HS-5 (cell line): ENCODE measurements at regions not wholly inside any gene's neighbourhood (a gene's known extent, or its start where the extent isn't known, plus 50 kb on each side); places are given as distances from the start of the nearest gene placed in this dataset.

Source experiments
- DNase-seq: peaks from one replicate; pipeline ENCODE4 v3.0.0-alpha.2; 2012; ENCODE audit warnings: low read depth

- no peak for DNase-seq
These were observed 152.4 kb upstream of the KCTD1 start for GRCh38 chr18:26700728-26701127.

- DNase-seq, result no peak
These were observed 151.8 kb upstream of the KCTD1 start for GRCh38 chr18:26700201-26700600.

- DNase-seq, result no peak
These were observed 149.0 kb upstream of the KCTD1 start for GRCh38 chr18:26697186-26697884.

- DNase-seq, result no peak
These were observed 148.4 kb upstream of the KCTD1 start for GRCh38 chr18:26696786-26697185.

DNA sequence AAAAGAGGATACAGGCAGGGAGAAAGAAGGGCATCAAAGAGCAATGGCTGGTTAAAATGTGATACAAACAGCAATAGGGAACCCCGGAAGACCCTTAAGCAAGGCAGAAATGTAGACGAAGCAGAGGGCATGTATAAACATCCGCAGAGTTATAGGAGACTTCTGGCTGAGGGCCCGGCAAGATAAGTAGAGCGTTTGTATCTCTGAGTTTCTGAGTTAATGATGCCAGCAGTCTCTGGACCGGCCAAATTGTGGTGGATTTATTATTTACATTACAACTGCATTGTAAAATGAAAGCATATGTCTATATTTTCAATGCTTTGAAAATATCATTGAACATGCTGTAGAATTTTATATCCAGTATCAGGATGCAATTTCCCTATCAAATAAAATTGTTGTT, 148.0 kb upstream of the KCTD1 start:
- no peak for DNase-seq

DNA sequence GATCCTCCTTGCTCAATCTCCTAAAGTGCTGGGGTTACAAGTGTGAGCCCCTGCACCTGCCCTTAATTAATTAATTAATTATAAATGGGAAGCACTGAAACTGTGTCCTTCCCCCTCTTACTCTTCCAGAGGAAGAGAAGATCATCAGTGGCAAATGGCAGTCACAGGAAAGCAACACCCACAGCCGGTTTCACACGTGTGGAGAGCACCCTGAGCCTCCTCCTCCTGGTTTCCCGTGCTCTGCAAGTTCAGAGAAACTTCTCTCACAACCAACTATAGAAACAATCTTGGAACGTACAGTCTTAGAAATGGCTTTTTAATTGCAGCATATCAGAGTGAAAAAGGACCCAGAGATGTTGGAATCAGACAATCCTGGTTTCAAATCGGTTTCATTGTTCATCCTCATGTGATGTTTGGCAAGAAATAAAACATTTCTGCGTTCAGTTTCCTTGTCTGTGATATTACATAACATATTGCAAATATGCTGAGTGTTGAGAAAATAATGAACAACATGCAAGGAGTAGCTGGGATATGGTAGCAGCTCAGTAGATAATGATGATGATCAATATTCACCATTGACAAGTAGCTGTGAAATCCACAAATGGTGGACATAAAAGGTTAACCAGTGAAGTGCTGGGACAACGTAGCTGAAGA, 141.0 kb upstream of the KCTD1 start:
- no peak for DNase-seq

GRCh38 chr18:26686532-26686931, 138.2 kb upstream of the KCTD1 start:
- no peak for DNase-seq

DNA sequence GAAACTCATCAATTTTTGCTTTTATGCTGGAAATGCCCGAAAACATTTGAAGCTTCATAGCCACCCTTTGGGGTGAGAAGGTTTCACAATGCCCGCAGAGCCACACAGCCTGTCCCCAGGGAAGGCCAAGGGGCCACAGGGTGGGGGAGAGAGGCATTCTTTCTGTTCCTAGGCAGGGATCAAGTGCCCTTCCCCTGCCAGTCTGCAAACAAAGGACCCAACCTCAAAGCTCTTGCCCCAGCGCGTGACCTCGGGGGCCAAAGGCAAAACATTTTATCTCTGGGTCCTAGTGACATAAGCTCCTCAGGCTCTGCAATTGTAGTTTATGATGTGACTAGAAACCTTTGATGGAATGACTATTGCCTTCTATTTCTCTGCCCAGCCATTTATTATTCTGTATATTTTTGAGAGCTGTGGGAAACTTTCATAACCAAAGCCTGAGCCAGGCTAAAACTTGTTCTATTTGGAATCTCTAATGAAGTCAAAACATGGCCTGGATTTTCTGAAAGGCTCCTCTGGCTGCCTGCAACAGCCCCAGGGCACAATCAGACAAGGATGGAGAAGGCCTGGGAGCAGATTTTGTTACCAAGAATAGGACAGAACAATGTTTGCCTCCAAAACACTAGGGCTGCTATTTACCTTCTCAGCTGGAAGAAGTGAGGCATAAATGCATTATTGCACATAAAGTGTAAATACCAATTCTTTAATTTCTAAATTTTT, 137.2 kb upstream of the KCTD1 start:
- no peak for DNase-seq

DNA sequence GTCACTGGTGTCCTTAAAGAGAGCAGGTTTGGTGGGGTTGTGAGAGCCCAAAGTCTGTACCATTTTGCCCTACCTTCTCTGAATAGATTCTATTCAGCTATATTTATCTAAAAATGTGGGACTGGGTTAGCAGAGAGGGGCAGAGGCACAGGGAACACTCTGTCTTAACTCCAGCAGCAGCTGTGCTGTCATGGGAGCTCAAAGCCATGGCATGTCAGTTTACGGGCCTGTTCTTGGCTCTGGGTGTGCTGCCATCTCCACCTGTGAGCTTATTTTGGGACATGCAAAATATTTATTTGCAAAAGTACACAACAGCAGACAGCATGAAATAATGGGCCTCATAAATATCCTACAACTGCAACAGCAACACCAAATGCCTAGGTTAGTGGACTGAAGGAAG, 129.6 kb upstream of the KCTD1 start:
- no peak for DNase-seq

GRCh38 chr18:26667046-26667445, 118.7 kb upstream of the KCTD1 start:
- DNase-seq, result no peak

- no peak for DNase-seq
These were observed 114.6 kb upstream of the KCTD1 start for GRCh38 chr18:26662996-26663395.

GRCh38 chr18:26657631-26658581, 109.6 kb upstream of the KCTD1 start:
- no peak for DNase-seq

- no peak for DNase-seq
These were observed 108.7 kb upstream of the KCTD1 start for GRCh38 chr18:26656944-26657536.

DNA sequence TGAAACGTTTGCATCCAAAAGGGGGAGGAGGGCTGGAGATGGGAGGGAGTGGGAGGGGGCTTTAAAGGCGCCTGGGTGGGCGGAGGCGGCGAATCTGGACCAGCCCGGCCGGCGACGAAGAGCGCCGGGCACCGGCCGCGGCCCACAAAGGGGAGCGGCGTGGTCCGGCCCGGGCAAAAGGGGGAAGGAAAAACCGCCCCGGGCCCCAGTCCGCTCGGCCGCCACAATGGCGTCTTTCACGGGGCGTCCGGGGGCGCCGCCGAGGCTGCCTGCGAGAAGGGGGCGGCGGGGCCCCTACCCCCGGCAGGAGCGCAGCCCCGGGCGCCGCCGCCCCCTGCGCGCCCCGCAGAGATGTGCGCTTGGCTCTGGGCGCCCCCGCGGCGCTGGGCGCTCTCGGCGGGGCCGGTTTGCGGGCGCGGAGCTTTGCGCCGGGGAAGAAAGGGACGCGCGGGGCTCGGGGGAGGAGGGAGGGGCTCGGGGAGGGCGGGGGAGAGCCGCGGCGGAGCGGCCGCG, 108.1 kb upstream of the KCTD1 start:
- no peak for DNase-seq

GRCh38 chr18:26655525-26656430, 107.4 kb upstream of the KCTD1 start:
- DNase-seq, result no peak

DNA sequence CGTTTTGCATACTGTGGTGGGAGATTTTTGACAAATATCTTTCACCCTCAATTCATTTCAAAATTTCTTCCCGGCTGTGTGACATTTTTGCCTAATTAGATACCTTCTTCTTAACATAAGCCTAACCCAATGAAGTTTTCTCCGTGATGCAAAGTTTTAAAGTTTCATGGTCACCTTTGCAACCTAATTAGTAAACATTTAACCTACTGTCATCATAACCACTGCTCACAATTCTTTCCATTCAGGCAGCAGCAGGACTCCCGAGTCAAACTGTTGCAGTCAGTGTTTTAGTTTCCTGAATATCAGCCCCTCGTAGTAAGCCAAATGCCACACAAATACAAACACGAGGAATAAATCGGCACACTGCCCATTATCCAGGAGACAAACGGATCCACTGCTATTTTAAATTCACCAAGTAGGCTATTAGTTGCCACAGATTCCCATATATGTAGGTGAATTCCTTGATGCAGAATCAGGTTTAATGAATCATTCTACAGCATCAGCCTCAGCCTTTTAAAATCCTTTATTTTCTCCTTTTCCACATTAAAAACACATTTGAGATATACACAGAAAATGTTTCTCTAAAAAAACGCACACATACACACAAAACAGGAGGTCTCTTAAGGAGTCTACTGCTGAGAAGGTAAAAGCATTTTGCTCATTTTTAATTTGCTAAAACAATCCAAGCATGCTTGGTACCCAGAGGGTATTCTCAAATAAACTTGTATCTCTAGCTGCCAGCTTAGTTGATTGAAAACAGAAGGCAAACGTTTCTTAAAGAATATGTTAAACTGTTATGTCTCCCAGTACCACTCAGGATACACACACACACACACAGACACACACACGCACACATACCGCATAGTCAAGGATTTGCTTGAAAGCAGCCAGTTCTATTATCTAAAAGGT, 106.5 kb upstream of the KCTD1 start:
- no peak for DNase-seq

- DNase-seq, result no peak
These were observed 105.7 kb upstream of the KCTD1 start for GRCh38 chr18:26653943-26654615.

- DNase-seq, result no peak
These were observed 104.1 kb upstream of the KCTD1 start for GRCh38 chr18:26652501-26652900.
